Duodenal mucosa (tissue), 2 donors: ENCODE measurements at regions not wholly inside any gene's neighbourhood (a gene's known extent, or its start where the extent isn't known, plus 50 kb on each side); places are given as distances from the start of the nearest gene placed in this dataset.

ENCODE experiments used
- H3K27ac ChIP-seq: one replicate; pipeline ENCODE4 v1.7.0; 2013; ENCODE audit warnings: low read depth, low read length
- H3K27me3 ChIP-seq, 2 donors: one replicate each; pipeline ENCODE4 v1.7.0; 2013; ENCODE audit warnings: low read length in 2 of 2, control low read depth in 1 of 2; ENCODE audit not compliant: insufficient read depth in 2 of 2, control insufficient read depth in 1 of 2
- H3K36me3 ChIP-seq, 2 donors: one replicate each; pipeline ENCODE4 v1.7.0; 2013; ENCODE audit warnings: low read length in 2 of 2, control low read depth in 1 of 2; ENCODE audit not compliant: insufficient read depth in 2 of 2, control insufficient read depth in 1 of 2
- H3K4me1 ChIP-seq, 2 donors: one replicate each; pipeline ENCODE4 v1.7.0; 2013; ENCODE audit warnings: low read length in 2 of 2, control low read depth in 1 of 2; ENCODE audit not compliant: insufficient read depth in 2 of 2, control insufficient read depth in 1 of 2
- H3K4me3 ChIP-seq, 2 donors: one replicate each; pipeline ENCODE4 v1.7.0; 2013; ENCODE audit warnings: low read length in 2 of 2, low read depth in 1 of 2
- H3K9ac ChIP-seq, 2 donors: one replicate each; pipeline ENCODE4 v1.7.0; 2013; ENCODE audit warnings: low read length in 2 of 2, low read depth in 1 of 2
- H3K9me3 ChIP-seq, 2 donors: one replicate each; pipeline ENCODE4 v1.7.0; 2013; ENCODE audit warnings: low read length in 2 of 2, control low read depth in 1 of 2; ENCODE audit not compliant: control insufficient read depth in 1 of 2

DNA sequence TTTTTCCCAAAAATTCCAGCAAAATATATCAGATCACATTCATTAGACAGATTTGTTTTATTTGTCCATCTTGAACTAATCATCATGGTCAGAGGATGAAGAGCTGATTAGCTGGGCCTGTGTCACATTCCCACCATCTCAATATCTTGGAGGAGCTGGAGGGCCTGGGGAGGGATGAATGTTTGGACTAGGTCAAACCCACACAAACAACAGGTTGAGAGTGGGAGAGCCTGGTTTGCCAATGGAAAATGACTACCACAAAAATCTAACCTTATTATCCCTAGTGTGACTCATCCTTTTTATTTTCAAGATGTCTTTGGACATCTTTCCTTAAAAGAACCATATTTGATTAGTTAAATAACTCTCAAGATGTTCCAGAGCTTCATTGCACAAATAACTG is 242.4 kb downstream of the OGFRL1 start:
- H3K4me3 ChIP-seq: no peak overlapping the region
- no peak overlapping the region for H3K27ac ChIP-seq
- H3K4me1 ChIP-seq: no peaks in the 10 kb centered on the region
- no peak overlapping the region for H3K9ac ChIP-seq
- no peaks in the 10 kb centered on the region for H3K27me3 ChIP-seq
- no peaks in the 10 kb centered on the region for H3K36me3 ChIP-seq
- H3K9me3 ChIP-seq: no peaks in the 10 kb centered on the region

DNA sequence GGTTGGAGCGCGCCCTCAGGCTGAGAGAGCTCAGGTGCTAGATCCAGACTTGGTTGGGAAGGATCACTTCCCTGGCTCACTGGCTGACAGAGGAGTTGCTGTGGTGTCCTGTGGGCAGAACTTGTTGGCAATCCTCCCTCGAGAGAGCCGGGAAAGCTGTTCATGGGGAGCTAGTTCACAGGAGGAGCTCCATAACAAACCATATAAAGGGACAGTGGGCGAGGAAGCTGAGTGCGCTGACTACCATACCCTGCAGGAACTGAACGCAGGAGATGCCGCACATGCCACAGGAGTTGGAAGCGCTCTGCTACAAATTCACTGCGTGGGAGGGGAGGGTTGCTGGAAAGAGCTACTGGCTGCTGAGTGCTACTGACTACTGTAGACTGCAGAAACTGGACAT is 243.2 kb downstream of the OGFRL1 start:
- H3K9me3 ChIP-seq: no peaks in the 10 kb centered on the region
- H3K27me3 ChIP-seq: no peaks in the 10 kb centered on the region
- H3K4me1 ChIP-seq: no peaks in the 10 kb centered on the region
- no peak overlapping the region for H3K4me3 ChIP-seq
- H3K27ac ChIP-seq: no peak overlapping the region
- no peak overlapping the region for H3K9ac ChIP-seq
- no peaks in the 10 kb centered on the region for H3K36me3 ChIP-seq

DNA sequence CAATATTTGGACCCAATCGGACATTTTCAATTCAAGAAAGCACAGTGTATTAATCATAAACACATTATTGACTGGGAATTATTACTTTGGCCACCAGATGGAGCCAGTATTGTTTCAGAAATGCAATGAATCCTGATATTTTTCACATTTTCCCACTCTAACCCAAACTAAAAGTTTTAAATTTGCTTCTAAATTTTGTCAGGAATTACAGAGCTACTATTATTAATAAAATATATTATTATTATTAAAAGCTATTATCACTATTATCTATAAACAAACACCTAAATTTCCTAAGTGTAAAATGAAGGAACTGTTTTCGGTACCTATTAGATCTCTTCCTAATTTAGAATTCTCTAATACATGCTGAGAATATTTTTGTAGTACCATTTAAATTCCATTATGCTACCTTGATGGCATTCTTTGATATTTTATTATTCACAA is 245.3 kb downstream of the OGFRL1 start:
- H3K27ac ChIP-seq: no peak overlapping the region
- no peak overlapping the region for H3K9ac ChIP-seq
- no peaks in the 10 kb centered on the region for H3K9me3 ChIP-seq
- no peaks in the 10 kb centered on the region for H3K27me3 ChIP-seq
- no peaks in the 10 kb centered on the region for H3K36me3 ChIP-seq
- no peaks in the 10 kb centered on the region for H3K4me1 ChIP-seq
- H3K4me3 ChIP-seq: no peak overlapping the region

DNA sequence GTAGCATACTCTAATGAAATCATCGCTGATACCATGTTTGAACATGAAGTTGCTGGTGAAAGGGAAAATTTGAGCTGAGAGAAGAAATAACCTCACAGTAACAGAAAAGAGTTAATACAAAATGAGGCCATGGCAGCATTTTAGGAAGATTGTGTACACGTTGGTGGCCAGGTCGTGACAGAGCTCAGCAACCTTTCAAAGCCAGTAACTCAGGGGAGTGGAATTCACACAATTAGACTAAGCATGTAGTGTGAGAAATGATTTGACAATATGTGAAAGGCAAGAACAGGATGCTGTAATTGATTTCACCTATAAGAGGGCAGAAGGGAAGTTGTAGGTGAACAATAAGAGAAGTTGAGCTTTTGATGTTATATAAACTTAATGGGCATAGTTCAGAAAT is 246.3 kb downstream of the OGFRL1 start:
- H3K9me3 ChIP-seq: no peaks in the 10 kb centered on the region
- no peak overlapping the region for H3K4me3 ChIP-seq
- H3K36me3 ChIP-seq: no peaks in the 10 kb centered on the region
- no peak overlapping the region for H3K9ac ChIP-seq
- H3K27me3 ChIP-seq: no peaks in the 10 kb centered on the region
- H3K4me1 ChIP-seq: no peaks in the 10 kb centered on the region
- H3K27ac ChIP-seq: no peak overlapping the region

DNA sequence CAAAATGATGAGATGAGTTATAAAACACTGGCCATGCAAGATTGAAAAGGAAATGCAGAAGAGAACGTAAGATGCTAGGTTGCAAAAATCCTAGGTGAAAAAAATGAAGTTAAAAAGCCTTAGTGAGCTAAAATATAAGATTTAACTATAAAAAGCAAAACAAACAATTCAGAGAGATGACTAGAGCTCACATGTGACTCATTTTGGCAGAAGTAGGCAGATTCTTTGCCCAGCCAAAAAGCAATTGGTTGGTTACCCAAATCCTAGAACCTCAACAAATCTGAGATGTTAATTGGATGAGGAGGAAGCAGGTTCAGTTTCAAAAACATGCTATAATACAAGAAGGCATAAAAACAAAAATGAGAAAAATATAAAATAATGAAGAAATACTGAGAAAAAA is 249.1 kb downstream of the OGFRL1 start:
- Histone ChIP-seq H3K36me3 (no peaks in the 10 kb centered on the region), H3K27me3 (no peaks in the 10 kb centered on the region), H3K4me3 (no peak overlapping the region), H3K4me1 (no peaks in the 10 kb centered on the region), H3K9me3 (no peaks in the 10 kb centered on the region), H3K27ac (no peak overlapping the region), H3K9ac (no peak overlapping the region)

DNA sequence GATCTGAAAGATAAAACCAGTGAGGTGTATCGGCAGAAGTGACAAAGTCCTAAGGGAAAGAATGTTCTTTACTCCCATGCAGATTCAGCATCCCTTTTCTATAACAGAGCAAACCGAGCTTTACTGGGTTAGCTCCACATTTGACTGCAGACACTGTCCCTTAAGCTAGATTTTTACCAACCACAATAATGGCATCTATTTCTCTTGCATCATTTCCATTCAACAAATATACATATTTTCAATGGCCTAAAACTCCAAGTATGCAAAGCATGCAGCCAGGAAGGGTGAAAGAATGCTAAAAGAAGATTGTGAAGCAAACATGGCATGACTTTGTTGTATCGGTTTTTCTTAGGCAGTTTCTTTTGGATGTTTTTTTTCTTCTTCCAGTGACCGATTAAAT is 255.4 kb downstream of the OGFRL1 start:
- Histone ChIP-seq H3K36me3 (no peaks in the 10 kb centered on the region), H3K27ac (no peak overlapping the region), H3K4me3 (no peak overlapping the region), H3K9ac (no peak overlapping the region), H3K4me1 (no peaks in the 10 kb centered on the region), H3K9me3 (no peaks in the 10 kb centered on the region), H3K27me3 (no peaks in the 10 kb centered on the region)

DNA sequence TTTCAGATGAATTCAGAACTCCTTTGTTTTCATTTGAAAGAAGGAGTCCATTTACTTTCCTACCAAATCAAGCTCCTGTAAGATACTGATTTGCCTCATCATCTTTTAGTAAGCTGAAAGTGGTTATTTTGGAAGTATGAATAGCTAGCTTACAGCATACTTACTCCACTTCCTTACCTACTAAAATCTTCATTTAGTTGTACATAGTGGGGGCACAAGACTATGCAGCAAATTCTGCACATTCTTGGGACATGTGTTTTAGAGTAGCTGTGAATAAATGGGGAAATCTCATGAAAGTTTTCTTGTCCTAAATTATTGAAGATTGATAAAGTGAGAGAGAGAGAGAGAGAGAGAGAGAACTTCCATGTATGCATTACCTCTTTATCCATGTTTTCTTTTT is 256.3 kb downstream of the OGFRL1 start:
- no peak overlapping the region for H3K4me3 ChIP-seq
- H3K27me3 ChIP-seq: no peaks in the 10 kb centered on the region
- no peaks in the 10 kb centered on the region for H3K36me3 ChIP-seq
- no peaks in the 10 kb centered on the region for H3K4me1 ChIP-seq
- no peaks in the 10 kb centered on the region for H3K9me3 ChIP-seq
- no peak overlapping the region for H3K9ac ChIP-seq
- H3K27ac ChIP-seq: no peak overlapping the region

DNA sequence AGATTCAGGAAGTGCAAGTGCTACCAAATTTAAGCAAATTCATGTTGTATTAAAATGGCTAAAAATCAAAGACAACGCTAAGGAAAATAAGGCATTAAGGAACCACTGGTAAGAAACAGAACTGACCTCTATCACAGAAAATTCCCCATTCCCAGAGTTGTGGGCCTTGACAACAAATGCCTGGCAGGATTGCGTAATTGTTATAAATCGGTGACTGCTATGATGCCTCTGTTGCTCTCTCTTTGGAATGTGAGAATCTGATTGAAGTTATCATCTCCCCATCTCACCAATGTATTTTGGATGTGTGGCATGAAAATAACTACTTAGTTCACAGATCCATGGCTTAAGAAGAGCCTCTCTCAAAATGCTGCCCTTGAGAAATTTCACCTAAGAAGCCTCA is 257.3 kb downstream of the OGFRL1 start:
- Histone ChIP-seq H3K27me3 (no peaks in the 10 kb centered on the region), H3K9ac (no peak overlapping the region), H3K4me3 (no peak overlapping the region), H3K9me3 (no peaks in the 10 kb centered on the region), H3K36me3 (no peaks in the 10 kb centered on the region), H3K4me1 (no peaks in the 10 kb centered on the region), H3K27ac (no peak overlapping the region)

DNA sequence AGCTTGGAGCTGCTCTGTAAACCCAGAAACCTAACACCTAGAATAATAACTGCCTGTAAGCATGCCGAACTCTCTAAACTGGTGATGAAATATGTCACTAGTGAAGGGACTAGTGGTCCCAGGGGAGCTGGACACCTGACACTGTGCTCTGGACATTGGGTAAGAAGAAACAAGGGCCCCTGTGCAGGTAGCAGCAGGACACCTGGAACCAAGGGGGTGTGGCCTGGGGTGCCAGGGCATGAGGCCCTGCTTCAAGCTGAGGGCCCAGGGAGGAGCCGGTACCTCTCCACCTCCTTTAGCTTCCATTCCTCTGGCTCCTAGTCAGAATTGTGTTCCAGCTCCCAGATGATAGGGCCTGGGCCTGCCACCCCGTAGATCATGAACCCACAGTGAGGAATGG is 263.2 kb downstream of the OGFRL1 start:
- Histone ChIP-seq H3K36me3 (no peaks in the 10 kb centered on the region), H3K4me3 (no peak overlapping the region), H3K27me3 (no peaks in the 10 kb centered on the region), H3K9me3 (peaks cover 0 to 7% of the 10 kb centered on the region in 2 donors), H3K27ac (no peak overlapping the region), H3K9ac (no peak overlapping the region), H3K4me1 (no peaks in the 10 kb centered on the region)

DNA sequence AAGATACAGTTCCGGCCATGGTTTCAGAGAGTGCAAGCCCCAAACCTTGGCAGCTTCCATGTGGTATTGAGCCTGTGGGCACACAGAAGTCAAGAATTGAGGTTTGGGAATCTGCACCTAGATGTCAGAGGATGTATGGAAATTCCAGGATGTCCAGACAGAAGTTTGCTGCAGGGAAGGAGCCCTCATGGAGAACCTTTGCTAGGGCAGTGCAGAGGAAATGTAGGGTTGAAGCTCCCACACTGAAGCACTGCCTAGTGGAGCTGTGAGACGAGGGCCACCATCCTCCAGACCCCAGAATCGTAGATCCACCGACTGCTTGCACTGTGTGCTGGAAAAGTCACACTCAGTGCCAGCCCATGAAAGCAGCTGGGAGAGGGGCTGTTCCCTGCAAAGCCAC is 267.5 kb downstream of the OGFRL1 start:
- Histone ChIP-seq H3K36me3 (no peaks in the 10 kb centered on the region), H3K9me3 (peaks cover 0 to 11% of the 10 kb centered on the region in 2 donors), H3K27ac (no peak overlapping the region), H3K9ac (no peak overlapping the region), H3K4me3 (no peak overlapping the region), H3K27me3 (no peaks in the 10 kb centered on the region), H3K4me1 (no peaks in the 10 kb centered on the region)

DNA sequence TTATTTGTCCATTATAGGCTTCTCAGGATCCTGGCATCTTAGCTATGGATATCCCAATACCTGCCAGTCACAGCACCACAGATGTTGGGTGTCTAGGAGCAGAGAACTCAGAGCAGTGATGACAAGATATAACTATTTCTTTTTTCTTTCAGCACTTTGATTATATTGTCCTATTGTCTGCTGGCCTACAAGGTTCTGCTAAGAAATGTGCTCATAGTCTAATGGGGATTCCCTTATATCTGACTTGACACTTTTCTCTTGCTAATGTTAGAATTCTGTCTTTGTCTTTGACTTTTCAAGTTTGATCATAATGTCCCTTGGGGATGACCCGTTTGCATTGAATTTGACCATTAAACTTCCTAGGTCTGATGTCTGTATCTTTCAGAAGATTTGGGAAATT is 270.4 kb downstream of the OGFRL1 start:
- H3K9me3 ChIP-seq: peaks cover 0 to 13% of the 10 kb centered on the region in 2 donors
- no peak overlapping the region for H3K27ac ChIP-seq
- H3K9ac ChIP-seq: no peak overlapping the region
- no peaks in the 10 kb centered on the region for H3K27me3 ChIP-seq
- no peaks in the 10 kb centered on the region for H3K4me1 ChIP-seq
- no peak overlapping the region for H3K4me3 ChIP-seq
- H3K36me3 ChIP-seq: no peaks in the 10 kb centered on the region
